ENCODE measurements at regions not wholly inside any gene's neighbourhood (a gene's known extent, or its start where the extent isn't known, plus 50 kb on each side); places are given as distances from the start of the nearest gene placed in this dataset.

DNA sequence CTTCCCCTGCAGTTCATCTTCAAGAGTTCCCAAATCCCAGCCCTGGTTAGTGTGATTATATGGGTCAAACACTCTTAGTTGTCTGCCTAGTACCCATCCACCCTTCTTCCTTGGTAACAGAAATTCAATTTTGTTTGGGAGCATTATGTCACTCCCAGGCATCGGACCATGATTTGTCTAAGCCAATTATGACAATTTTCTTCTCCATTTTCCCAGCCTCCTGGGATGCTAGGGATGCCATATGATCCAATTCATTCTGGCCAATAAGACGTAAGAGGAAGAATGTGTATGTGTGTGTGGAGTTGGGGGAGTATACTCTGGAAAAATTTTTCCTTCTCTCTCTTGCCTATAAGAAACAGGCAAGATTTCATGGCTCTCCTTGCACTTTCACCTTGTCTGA, 465.9 kb downstream of the MID1IP1 start:
- TF ChIP-seq POLR2A (IDR thresholded peaks at IDR 0.05) = no peak
- TF ChIP-seq, protein P1, sequence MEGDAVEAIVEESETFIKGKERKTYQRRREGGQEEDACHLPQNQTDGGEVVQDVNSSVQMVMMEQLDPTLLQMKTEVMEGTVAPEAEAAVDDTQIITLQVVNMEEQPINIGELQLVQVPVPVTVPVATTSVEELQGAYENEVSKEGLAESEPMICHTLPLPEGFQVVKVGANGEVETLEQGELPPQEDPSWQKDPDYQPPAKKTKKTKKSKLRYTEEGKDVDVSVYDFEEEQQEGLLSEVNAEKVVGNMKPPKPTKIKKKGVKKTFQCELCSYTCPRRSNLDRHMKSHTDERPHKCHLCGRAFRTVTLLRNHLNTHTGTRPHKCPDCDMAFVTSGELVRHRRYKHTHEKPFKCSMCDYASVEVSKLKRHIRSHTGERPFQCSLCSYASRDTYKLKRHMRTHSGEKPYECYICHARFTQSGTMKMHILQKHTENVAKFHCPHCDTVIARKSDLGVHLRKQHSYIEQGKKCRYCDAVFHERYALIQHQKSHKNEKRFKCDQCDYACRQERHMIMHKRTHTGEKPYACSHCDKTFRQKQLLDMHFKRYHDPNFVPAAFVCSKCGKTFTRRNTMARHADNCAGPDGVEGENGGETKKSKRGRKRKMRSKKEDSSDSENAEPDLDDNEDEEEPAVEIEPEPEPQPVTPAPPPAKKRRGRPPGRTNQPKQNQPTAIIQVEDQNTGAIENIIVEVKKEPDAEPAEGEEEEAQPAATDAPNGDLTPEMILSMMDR (IDR thresholded peaks at IDR 0.05) = no peak

Measured in thyroid gland (tissue), 4 donors.